ENCODE measurements at regions not wholly inside any gene's neighbourhood (a gene's known extent, or its start where the extent isn't known, plus 50 kb on each side); places are given as distances from the start of the nearest gene placed in this dataset.
"Not testable (repeated sequence)": the region's sequence is repeated elsewhere in the genome, so short reads cannot be mapped to it uniquely, and the experiment has no call there.

GRCh38 chr12:115295886-115296285 lies 611.9 kb upstream of the TBX3 start:
- DNase-seq (ENCODE audit: low spot score): no peak
- in situ Hi-C loops (cut with MboI; ENCODE audit: low pct_unique_long_range_greater_than_20kb, low sequenced_read_pairs, unreplicated experiment): no loop called here
- TF ChIP-seq CTCF (IDR thresholded peaks at IDR 0.05; ENCODE audit: extremely low read depth, insufficient read depth, missing control alignments): no peak

- no peak for DNase-seq (ENCODE audit: low spot score)
- in situ Hi-C loops (cut with MboI; ENCODE audit: low pct_unique_long_range_greater_than_20kb, low sequenced_read_pairs, unreplicated experiment): no loop called here
- TF ChIP-seq CTCF (IDR thresholded peaks at IDR 0.05; ENCODE audit: extremely low read depth, insufficient read depth, missing control alignments): no peak
These were observed 610.6 kb upstream of the TBX3 start for GRCh38 chr12:115294453-115295133.

GRCh38 chr12:115285429-115285828 lies 601.5 kb upstream of the TBX3 start:
- DNase-seq (ENCODE audit: low spot score); in situ Hi-C loops (cut with MboI; ENCODE audit: low pct_unique_long_range_greater_than_20kb, low sequenced_read_pairs, unreplicated experiment): not testable (repeated sequence)

GRCh38 chr12:115273456-115273855 lies 589.5 kb upstream of the TBX3 start:
- no peak for TF ChIP-seq CTCF (IDR thresholded peaks at IDR 0.05; ENCODE audit: extremely low read depth, insufficient read depth, missing control alignments)
- DNase-seq (ENCODE audit: low spot score): no peak
- in situ Hi-C loops (cut with MboI; ENCODE audit: low pct_unique_long_range_greater_than_20kb, low sequenced_read_pairs, unreplicated experiment): no loop called here

GRCh38 chr12:115268451-115268850 lies 584.5 kb upstream of the TBX3 start:
- no peak for TF ChIP-seq CTCF (IDR thresholded peaks at IDR 0.05; ENCODE audit: extremely low read depth, insufficient read depth, missing control alignments)
- in situ Hi-C loops (cut with MboI; ENCODE audit: low pct_unique_long_range_greater_than_20kb, low sequenced_read_pairs, unreplicated experiment): no loop called here
- no peak for DNase-seq (ENCODE audit: low spot score)

- no peak for DNase-seq (ENCODE audit: low spot score)
- in situ Hi-C loops (cut with MboI; ENCODE audit: low pct_unique_long_range_greater_than_20kb, low sequenced_read_pairs, unreplicated experiment): no loop called here
- TF ChIP-seq CTCF (IDR thresholded peaks at IDR 0.05; ENCODE audit: extremely low read depth, insufficient read depth, missing control alignments): no peak
These were observed 583.9 kb upstream of the TBX3 start for GRCh38 chr12:115267891-115268290.

GRCh38 chr12:115267464-115267863 lies 583.5 kb upstream of the TBX3 start:
- no peak for DNase-seq (ENCODE audit: low spot score)
- in situ Hi-C loops (cut with MboI; ENCODE audit: low pct_unique_long_range_greater_than_20kb, low sequenced_read_pairs, unreplicated experiment): no loop called here
- no peak for TF ChIP-seq CTCF (IDR thresholded peaks at IDR 0.05; ENCODE audit: extremely low read depth, insufficient read depth, missing control alignments)

All from GM13977 (cell line).